Activated naive CD4-positive, alpha-beta T cell treated with anti-CD3 and anti-CD28 coated beads, Interleukin-2, amount 50 U/mL, for 24 hours (primary cell): ENCODE measurements at regions not wholly inside any gene's neighbourhood (a gene's known extent, or its start where the extent isn't known, plus 50 kb on each side); places are given as distances from the start of the nearest gene placed in this dataset.

Source experiments
- H3K27ac Mint-ChIP-seq: one replicate; pipeline ENCODE4 v1.8.0; 2021; ENCODE audit warnings: mild to moderate bottlenecking, mixed read lengths
- H3K27me3 Mint-ChIP-seq: one replicate; pipeline ENCODE4 v1.8.0; 2021; ENCODE audit warnings: mixed read lengths
- H3K36me3 Mint-ChIP-seq: one replicate; pipeline ENCODE4 v1.8.0; 2021; ENCODE audit warnings: mixed read lengths
- H3K4me1 Mint-ChIP-seq: one replicate; pipeline ENCODE4 v1.8.0; 2021; ENCODE audit warnings: mixed read lengths
- H3K4me3 Mint-ChIP-seq: one replicate; pipeline ENCODE4 v1.8.0; 2021; ENCODE audit warnings: mild to moderate bottlenecking, mixed read lengths
- H3K9me3 Mint-ChIP-seq: one replicate; pipeline ENCODE4 v1.8.0; 2021; ENCODE audit warnings: mixed read lengths

- H3K27me3 Mint-ChIP-seq = peaks cover 2% of the 10 kb centered on the region
- H3K9me3 Mint-ChIP-seq = no peaks in the 10 kb centered on the region
- H3K4me1 Mint-ChIP-seq = peaks cover 15% of the 10 kb centered on the region
- no peaks in the 10 kb centered on the region for H3K36me3 Mint-ChIP-seq
- no peak overlapping the region for H3K27ac Mint-ChIP-seq
- no peak overlapping the region for H3K4me3 Mint-ChIP-seq
These were observed 70.5 kb upstream of the COL13A1 start for GRCh38 chr10:69731184-69731583.

DNA sequence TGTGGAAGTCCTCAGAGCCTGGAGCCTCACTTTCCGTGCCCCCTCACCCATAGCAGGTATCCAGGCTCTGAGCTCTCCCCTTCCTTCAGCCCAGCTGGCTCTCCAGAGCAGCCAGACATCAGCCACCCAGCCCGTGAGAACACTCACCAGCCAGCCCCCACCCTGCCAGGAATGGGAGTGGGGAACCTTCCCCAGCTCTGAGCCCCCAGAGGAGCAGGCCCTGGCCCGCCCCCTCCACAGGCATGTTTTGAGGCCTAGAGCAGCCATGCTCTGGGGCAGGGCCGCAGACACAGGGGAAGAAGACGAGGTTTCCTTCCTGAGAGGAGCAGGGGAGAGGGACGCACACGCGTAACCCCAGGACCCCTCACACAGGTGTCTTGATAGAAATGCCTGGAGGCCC is 70.0 kb upstream of the COL13A1 start:
- Mint-ChIP-seq H3K27ac (no peak overlapping the region), H3K4me3 (no peak overlapping the region), H3K4me1 (peaks cover 15% of the 10 kb centered on the region), H3K27me3 (no peaks in the 10 kb centered on the region), H3K36me3 (no peaks in the 10 kb centered on the region), H3K9me3 (no peaks in the 10 kb centered on the region)

- H3K4me1 Mint-ChIP-seq = peaks cover 15% of the 10 kb centered on the region
- no peaks in the 10 kb centered on the region for H3K27me3 Mint-ChIP-seq
- H3K27ac Mint-ChIP-seq = no peak overlapping the region
These were observed 69.4 kb upstream of the COL13A1 start for GRCh38 chr10:69732147-69732825.

DNA sequence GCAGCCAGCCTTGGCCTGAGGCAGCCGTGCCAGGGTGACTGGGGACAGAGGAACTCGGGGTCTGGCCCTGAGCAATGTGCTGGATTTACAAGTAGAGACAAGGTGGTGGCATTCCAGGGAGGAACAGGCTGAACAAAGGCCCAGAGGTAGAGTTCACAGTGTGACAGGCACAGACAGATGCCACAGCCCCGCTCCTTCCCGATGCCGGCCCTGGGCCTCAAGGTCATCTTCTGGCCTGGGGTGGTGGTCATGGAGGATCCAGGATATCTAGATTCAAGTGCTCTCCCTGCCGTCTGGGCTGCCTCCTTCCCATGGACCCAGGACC is 68.9 kb upstream of the COL13A1 start:
- no peaks in the 10 kb centered on the region for H3K36me3 Mint-ChIP-seq
- no peaks in the 10 kb centered on the region for H3K27me3 Mint-ChIP-seq
- H3K27ac Mint-ChIP-seq = no peak overlapping the region

More at GRCh38 chr10:69732147-69732825, 69.4 kb upstream of the COL13A1 start:
- Mint-ChIP-seq H3K36me3 (no peaks in the 10 kb centered on the region), H3K4me3 (no peak overlapping the region), H3K9me3 (no peaks in the 10 kb centered on the region)

GRCh38 chr10:69733791-69734261 is 67.9 kb upstream of the COL13A1 start:
- H3K9me3 Mint-ChIP-seq = no peaks in the 10 kb centered on the region
- no peak overlapping the region for H3K27ac Mint-ChIP-seq
- no peaks in the 10 kb centered on the region for H3K36me3 Mint-ChIP-seq
- H3K27me3 Mint-ChIP-seq = no peaks in the 10 kb centered on the region
- no peak overlapping the region for H3K4me3 Mint-ChIP-seq
- peaks cover 15% of the 10 kb centered on the region for H3K4me1 Mint-ChIP-seq

More for the DNA sequence above, 68.9 kb upstream of the COL13A1 start:
- peaks cover 15% of the 10 kb centered on the region for H3K4me1 Mint-ChIP-seq
- H3K9me3 Mint-ChIP-seq = no peaks in the 10 kb centered on the region
- no peak overlapping the region for H3K4me3 Mint-ChIP-seq

DNA sequence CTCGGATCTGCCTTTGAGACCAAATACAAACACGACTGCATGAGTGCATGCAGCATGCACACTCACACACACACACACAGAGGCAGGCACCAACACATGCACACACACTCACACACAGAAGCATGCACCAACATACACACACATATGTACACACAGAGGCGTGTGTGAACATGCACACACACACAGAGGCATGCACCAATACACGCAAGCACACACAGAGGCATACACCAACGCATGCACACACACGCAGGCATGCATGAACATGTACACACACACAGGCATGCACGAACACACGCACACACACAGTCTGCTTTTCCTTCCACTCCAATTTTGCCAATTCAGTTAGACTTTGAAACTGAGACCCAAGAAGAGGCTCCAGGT is 67.3 kb upstream of the COL13A1 start:
- Mint-ChIP-seq H3K27me3 (no peaks in the 10 kb centered on the region), H3K36me3 (no peaks in the 10 kb centered on the region), H3K4me3 (no peak overlapping the region), H3K27ac (no peak overlapping the region), H3K9me3 (no peaks in the 10 kb centered on the region), H3K4me1 (peaks cover 15% of the 10 kb centered on the region)

DNA sequence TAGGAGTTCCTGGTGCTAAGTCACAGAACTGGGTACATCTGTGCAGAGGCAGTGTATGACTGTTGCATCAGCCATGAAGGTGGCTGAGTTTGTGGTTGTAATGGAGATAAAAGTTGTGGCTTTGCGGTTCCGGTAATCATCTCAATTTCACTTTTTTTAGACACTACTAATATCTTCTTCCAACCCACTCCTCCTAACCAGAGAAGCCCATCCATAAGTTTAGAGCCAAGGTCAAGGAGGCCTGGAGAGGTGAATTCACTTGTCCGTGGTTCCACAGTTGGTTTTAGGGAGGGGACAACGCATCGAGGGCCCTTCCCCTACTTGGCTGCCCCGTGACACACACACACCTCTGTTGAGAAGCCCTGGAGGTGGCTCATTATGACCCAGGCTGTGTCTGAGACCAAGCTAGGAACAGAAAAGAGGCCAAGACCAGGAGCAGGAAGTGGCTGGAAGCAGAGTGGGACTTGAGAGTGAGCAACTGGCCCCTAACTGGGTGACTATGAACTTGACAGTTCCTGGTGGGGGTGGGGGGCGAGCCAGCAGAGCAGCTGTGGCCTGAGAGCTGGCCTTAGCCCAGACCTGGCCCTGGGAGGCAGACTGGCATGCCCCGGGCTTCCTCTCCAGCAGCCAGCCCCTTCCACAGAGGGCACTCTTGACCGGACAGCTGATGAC is 66.8 kb upstream of the COL13A1 start:
- Mint-ChIP-seq H3K9me3 (no peaks in the 10 kb centered on the region), H3K36me3 (no peaks in the 10 kb centered on the region), H3K27me3 (no peaks in the 10 kb centered on the region), H3K27ac (no peak overlapping the region), H3K4me3 (no peak overlapping the region), H3K4me1 (peaks cover 15% of the 10 kb centered on the region)

GRCh38 chr10:69736886-69737641 is 64.6 kb upstream of the COL13A1 start:
- no peak overlapping the region for H3K27ac Mint-ChIP-seq
- no peaks in the 10 kb centered on the region for H3K36me3 Mint-ChIP-seq
- peaks cover 2% of the 10 kb centered on the region for H3K27me3 Mint-ChIP-seq
- no peak overlapping the region for H3K4me3 Mint-ChIP-seq
- H3K9me3 Mint-ChIP-seq = no peaks in the 10 kb centered on the region
- peaks cover 15% of the 10 kb centered on the region for H3K4me1 Mint-ChIP-seq

GRCh38 chr10:69738071-69738470 is 63.6 kb upstream of the COL13A1 start:
- no peak overlapping the region for H3K4me3 Mint-ChIP-seq
- H3K9me3 Mint-ChIP-seq = no peaks in the 10 kb centered on the region

GRCh38 chr10:69738858-69739435 is 62.8 kb upstream of the COL13A1 start:
- no peak overlapping the region for H3K4me3 Mint-ChIP-seq
- H3K9me3 Mint-ChIP-seq = no peaks in the 10 kb centered on the region
- H3K36me3 Mint-ChIP-seq = no peaks in the 10 kb centered on the region
- H3K4me1 Mint-ChIP-seq = peaks cover 15% of the 10 kb centered on the region
- no peak overlapping the region for H3K27ac Mint-ChIP-seq
- peaks cover 2% of the 10 kb centered on the region for H3K27me3 Mint-ChIP-seq

More at GRCh38 chr10:69738071-69738470, 63.6 kb upstream of the COL13A1 start:
- no peaks in the 10 kb centered on the region for H3K36me3 Mint-ChIP-seq
- no peak overlapping the region for H3K27ac Mint-ChIP-seq
- H3K4me1 Mint-ChIP-seq = peaks cover 15% of the 10 kb centered on the region
- peaks cover 2% of the 10 kb centered on the region for H3K27me3 Mint-ChIP-seq

- H3K27me3 Mint-ChIP-seq = peaks cover 2% of the 10 kb centered on the region
- H3K9me3 Mint-ChIP-seq = no peaks in the 10 kb centered on the region
- H3K27ac Mint-ChIP-seq = no peak overlapping the region
- H3K36me3 Mint-ChIP-seq = no peaks in the 10 kb centered on the region
- H3K4me1 Mint-ChIP-seq = peaks cover 9% of the 10 kb centered on the region
- no peak overlapping the region for H3K4me3 Mint-ChIP-seq
These were observed 62.1 kb upstream of the COL13A1 start for GRCh38 chr10:69739634-69740033.

DNA sequence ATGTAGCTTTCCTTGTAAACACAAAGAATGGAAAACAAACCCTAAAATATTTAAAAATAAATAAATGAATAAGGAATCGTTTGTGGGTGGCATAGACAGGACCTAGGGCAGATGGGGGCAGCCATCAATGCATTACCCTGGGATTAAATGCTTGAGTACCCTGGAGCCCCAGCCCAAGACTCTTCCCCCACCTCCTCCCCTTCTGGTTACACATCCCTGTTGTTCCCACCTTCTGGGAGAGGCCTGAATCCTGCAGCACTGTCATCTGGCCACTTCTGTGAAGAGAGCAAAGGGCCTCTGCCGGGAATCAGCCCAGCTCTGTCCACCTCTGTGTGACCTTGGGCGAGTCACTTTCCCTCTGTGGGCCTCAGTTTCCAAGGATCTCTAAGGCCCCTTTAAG is 61.6 kb upstream of the COL13A1 start:
- Mint-ChIP-seq H3K27me3 (peaks cover 2% of the 10 kb centered on the region), H3K4me1 (peaks cover 5% of the 10 kb centered on the region), H3K27ac (no peak overlapping the region), H3K9me3 (no peaks in the 10 kb centered on the region), H3K4me3 (no peak overlapping the region), H3K36me3 (no peaks in the 10 kb centered on the region)

DNA sequence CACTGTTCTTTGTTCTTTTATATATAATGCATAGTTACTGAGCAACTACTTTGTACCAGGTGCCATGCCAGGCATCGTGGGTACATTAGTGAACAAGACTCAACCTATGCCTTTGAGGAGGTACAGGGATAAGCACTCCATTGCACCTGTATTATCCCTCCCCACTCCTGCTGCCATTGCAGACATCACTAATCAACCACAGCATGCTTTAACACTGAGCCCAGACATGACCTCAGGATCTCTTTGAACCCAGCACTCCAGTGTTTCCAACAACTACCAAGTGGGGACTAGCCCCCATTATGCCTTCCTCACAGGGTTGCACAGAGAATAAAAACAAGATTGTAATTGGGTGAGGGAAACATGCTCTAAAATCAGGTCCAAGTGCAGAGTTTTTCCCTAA is 60.5 kb upstream of the COL13A1 start:
- Mint-ChIP-seq H3K9me3 (no peaks in the 10 kb centered on the region), H3K27ac (no peak overlapping the region), H3K36me3 (no peaks in the 10 kb centered on the region), H3K27me3 (peaks cover 2% of the 10 kb centered on the region), H3K4me3 (no peak overlapping the region), H3K4me1 (no peaks in the 10 kb centered on the region)

DNA sequence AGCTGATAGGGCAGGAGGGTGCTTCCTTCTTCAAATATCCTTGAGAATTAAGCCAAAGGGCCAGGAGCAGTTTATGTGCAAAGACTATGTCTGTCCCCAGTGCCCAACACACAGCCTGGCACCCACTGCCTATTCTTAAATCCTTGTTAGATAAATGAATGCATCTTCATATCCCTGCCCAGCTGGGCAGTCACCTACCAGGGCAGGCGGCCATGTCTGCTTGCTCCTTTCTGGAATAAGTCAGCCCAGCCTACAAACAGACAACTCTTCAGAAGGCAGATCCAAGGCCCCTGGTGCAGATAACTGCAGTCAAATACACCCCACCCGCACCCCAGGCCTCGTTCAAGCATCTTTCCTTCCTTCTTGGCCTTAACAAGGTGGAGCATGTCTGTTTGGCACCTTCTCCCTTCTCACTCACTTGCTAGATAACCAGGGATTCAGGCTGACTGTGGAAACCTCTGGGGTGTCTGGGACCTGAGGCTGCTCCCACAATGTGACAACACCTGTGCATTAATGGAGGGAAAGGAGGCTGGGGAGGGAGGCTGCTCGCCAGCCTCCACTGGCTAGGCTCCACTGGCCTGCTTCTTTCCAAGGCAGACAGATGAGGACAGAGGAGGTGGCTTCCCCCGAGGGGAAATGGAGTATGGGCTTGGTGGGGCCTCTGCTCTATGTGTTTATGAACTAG is 59.9 kb upstream of the COL13A1 start:
- H3K27ac Mint-ChIP-seq = no peak overlapping the region
- no peak overlapping the region for H3K4me3 Mint-ChIP-seq
- H3K36me3 Mint-ChIP-seq = no peaks in the 10 kb centered on the region
- no peaks in the 10 kb centered on the region for H3K4me1 Mint-ChIP-seq
- no peaks in the 10 kb centered on the region for H3K9me3 Mint-ChIP-seq
- H3K27me3 Mint-ChIP-seq = peaks cover 2% of the 10 kb centered on the region

DNA sequence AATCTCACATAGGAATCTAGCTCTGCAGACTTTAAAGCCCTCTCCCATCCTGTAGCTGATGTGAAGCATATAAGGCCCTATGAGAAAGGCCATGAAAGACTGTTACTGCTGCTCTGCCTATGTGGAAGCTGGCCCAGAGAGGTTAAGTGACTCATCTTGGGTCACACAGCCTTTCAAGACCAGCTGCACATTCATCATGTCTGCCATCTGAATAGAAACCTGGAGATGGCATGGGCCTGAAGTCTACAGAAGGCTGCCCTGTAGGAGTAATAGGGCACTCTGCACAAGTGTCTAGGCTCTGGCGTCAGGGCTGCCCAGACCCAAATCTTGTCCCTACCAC is 59.4 kb upstream of the COL13A1 start:
- H3K9me3 Mint-ChIP-seq = no peaks in the 10 kb centered on the region
- no peak overlapping the region for H3K4me3 Mint-ChIP-seq
- no peak overlapping the region for H3K27ac Mint-ChIP-seq
- H3K27me3 Mint-ChIP-seq = peaks cover 2% of the 10 kb centered on the region
- H3K4me1 Mint-ChIP-seq = no peaks in the 10 kb centered on the region
- no peaks in the 10 kb centered on the region for H3K36me3 Mint-ChIP-seq
